Duodenal mucosa (tissue), 2 donors: ENCODE measurements at regions not wholly inside any gene's neighbourhood (a gene's known extent, or its start where the extent isn't known, plus 50 kb on each side); places are given as distances from the start of the nearest gene placed in this dataset.

Experiments
- H3K27ac ChIP-seq: one replicate; pipeline ENCODE4 v1.7.0; 2013; ENCODE audit warnings: low read depth, low read length
- H3K27me3 ChIP-seq, 2 donors: one replicate each; pipeline ENCODE4 v1.7.0; 2013; ENCODE audit warnings: low read length in 2 of 2, control low read depth in 1 of 2; ENCODE audit not compliant: insufficient read depth in 2 of 2, control insufficient read depth in 1 of 2
- H3K36me3 ChIP-seq, 2 donors: one replicate each; pipeline ENCODE4 v1.7.0; 2013; ENCODE audit warnings: low read length in 2 of 2, control low read depth in 1 of 2; ENCODE audit not compliant: insufficient read depth in 2 of 2, control insufficient read depth in 1 of 2
- H3K4me1 ChIP-seq, 2 donors: one replicate each; pipeline ENCODE4 v1.7.0; 2013; ENCODE audit warnings: low read length in 2 of 2, control low read depth in 1 of 2; ENCODE audit not compliant: insufficient read depth in 2 of 2, control insufficient read depth in 1 of 2
- H3K4me3 ChIP-seq, 2 donors: one replicate each; pipeline ENCODE4 v1.7.0; 2013; ENCODE audit warnings: low read length in 2 of 2, low read depth in 1 of 2
- H3K9ac ChIP-seq, 2 donors: one replicate each; pipeline ENCODE4 v1.7.0; 2013; ENCODE audit warnings: low read length in 2 of 2, low read depth in 1 of 2
- H3K9me3 ChIP-seq, 2 donors: one replicate each; pipeline ENCODE4 v1.7.0; 2013; ENCODE audit warnings: low read length in 2 of 2, control low read depth in 1 of 2; ENCODE audit not compliant: control insufficient read depth in 1 of 2

- Histone ChIP-seq H3K36me3 (no peaks in the 10 kb centered on the region), H3K4me3 (no peak overlapping the region), H3K27ac (no peak overlapping the region), H3K27me3 (no peaks in the 10 kb centered on the region), H3K9me3 (no peaks in the 10 kb centered on the region), H3K4me1 (peaks cover 11 to 17% of the 10 kb centered on the region in 2 donors), H3K9ac (no peak overlapping the region)
Observed at GRCh38 chr9:86721843-86722705, 225.2 kb downstream of the GAS1 start.

- Histone ChIP-seq H3K9ac (no peak overlapping the region), H3K27me3 (no peaks in the 10 kb centered on the region), H3K36me3 (no peaks in the 10 kb centered on the region), H3K9me3 (no peaks in the 10 kb centered on the region), H3K4me1 (peaks cover 11 to 17% of the 10 kb centered on the region in 2 donors), H3K27ac (no peak overlapping the region), H3K4me3 (no peak overlapping the region)
Observed at GRCh38 chr9:86721226-86721781, 226.0 kb downstream of the GAS1 start.

GRCh38 chr9:86720639-86721225 is 226.6 kb downstream of the GAS1 start:
- Histone ChIP-seq H3K27me3 (no peaks in the 10 kb centered on the region), H3K9ac (no peak overlapping the region), H3K4me3 (no peak overlapping the region), H3K36me3 (no peaks in the 10 kb centered on the region), H3K27ac (no peak overlapping the region), H3K9me3 (no peaks in the 10 kb centered on the region), H3K4me1 (peaks cover 11 to 17% of the 10 kb centered on the region in 2 donors)

- Histone ChIP-seq H3K27ac (no peak overlapping the region), H3K36me3 (no peaks in the 10 kb centered on the region), H3K9me3 (no peaks in the 10 kb centered on the region), H3K4me3 (no peak overlapping the region), H3K4me1 (peaks cover 11 to 17% of the 10 kb centered on the region in 2 donors), H3K9ac (no peak overlapping the region), H3K27me3 (no peaks in the 10 kb centered on the region)
Observed at GRCh38 chr9:86718388-86719049, 228.8 kb downstream of the GAS1 start.

- Histone ChIP-seq H3K4me3 (no peak overlapping the region), H3K27me3 (no peaks in the 10 kb centered on the region), H3K9me3 (no peaks in the 10 kb centered on the region), H3K36me3 (no peaks in the 10 kb centered on the region), H3K4me1 (peaks cover 4 to 7% of the 10 kb centered on the region in 2 donors), H3K9ac (no peak overlapping the region), H3K27ac (no peak overlapping the region)
Observed at GRCh38 chr9:86716326-86716922, 230.9 kb downstream of the GAS1 start.

GRCh38 chr9:86714999-86715398 is 232.3 kb downstream of the GAS1 start:
- H3K27ac ChIP-seq, result no peak overlapping the region

GRCh38 chr9:86713970-86714369 is 233.3 kb downstream of the GAS1 start:
- Histone ChIP-seq H3K9ac (no peak overlapping the region), H3K9me3 (no peaks in the 10 kb centered on the region), H3K36me3 (no peaks in the 10 kb centered on the region), H3K4me3 (no peak overlapping the region), H3K27ac (no peak overlapping the region), H3K4me1 (no peaks in the 10 kb centered on the region), H3K27me3 (no peaks in the 10 kb centered on the region)

More at GRCh38 chr9:86714999-86715398, 232.3 kb downstream of the GAS1 start:
- Histone ChIP-seq H3K27me3 (no peaks in the 10 kb centered on the region), H3K9ac (no peak overlapping the region), H3K4me3 (no peak overlapping the region), H3K4me1 (no peaks in the 10 kb centered on the region), H3K9me3 (no peaks in the 10 kb centered on the region), H3K36me3 (no peaks in the 10 kb centered on the region)

- Histone ChIP-seq H3K9ac (no peak overlapping the region), H3K27me3 (no peaks in the 10 kb centered on the region), H3K4me1 (no peaks in the 10 kb centered on the region), H3K27ac (no peak overlapping the region), H3K9me3 (no peaks in the 10 kb centered on the region), H3K36me3 (no peaks in the 10 kb centered on the region), H3K4me3 (no peak overlapping the region)
Observed at GRCh38 chr9:86713470-86713869, 233.8 kb downstream of the GAS1 start.

- no peaks in the 10 kb centered on the region for H3K27me3 ChIP-seq
- no peaks in the 10 kb centered on the region for H3K36me3 ChIP-seq
Observed at GRCh38 chr9:86708918-86709835, 238.1 kb downstream of the GAS1 start.

More at GRCh38 chr9:86708918-86709835, 238.1 kb downstream of the GAS1 start:
- H3K4me1 ChIP-seq, result no peaks in the 10 kb centered on the region
- no peak overlapping the region for H3K4me3 ChIP-seq
- H3K27ac ChIP-seq, result no peak overlapping the region
- H3K9ac ChIP-seq, result no peak overlapping the region
- no peaks in the 10 kb centered on the region for H3K9me3 ChIP-seq
